Mucosa of descending colon (tissue), 3 donors: ENCODE measurements at regions not wholly inside any gene's neighbourhood (a gene's known extent, or its start where the extent isn't known, plus 50 kb on each side); places are given as distances from the start of the nearest gene placed in this dataset.

ENCODE experiments used
- ATAC-seq: fragments of 200-7000 bp; cut with Tn5 transposase; one replicate; pipeline ENCODE4 v1.9.1; 2020; ENCODE audit warnings: mild to moderate bottlenecking, moderate library complexity
- DNase-seq, 3 donors: peaks; one replicate each; pipeline ENCODE4 v3.0.0-alpha.2; 2020
- H3K36me3 ChIP-seq: fragments of 200-600 bp; one replicate; pipeline ENCODE4 v1.8.0; 2021; ENCODE audit warnings: low read depth, mild to moderate bottlenecking
- H3K4me1 ChIP-seq: fragments of 200-600 bp; one replicate; pipeline ENCODE4 v1.8.0; 2021; ENCODE audit warnings: low read depth, mild to moderate bottlenecking
- H3K4me3 ChIP-seq: fragments of 200-600 bp; one replicate; pipeline ENCODE4 v1.8.0; 2021; ENCODE audit warnings: mild to moderate bottlenecking
- H3K9me3 ChIP-seq: fragments of 200-600 bp; one replicate; pipeline ENCODE4 v1.8.0; 2021; ENCODE audit warnings: mild to moderate bottlenecking
- intact Hi-C, 2 donors: fragments of 100-400 bp; cut with DNase I in 1 of 2; cut with micrococcal nuclease in 1 of 2; formaldehyde crosslinking; loops; one replicate each; pipeline versions ENCODE4 v1.11.0 to v1.11.1; 2022; cut with DNase I, micrococcal nuclease
- TF ChIP-seq, protein P1 (sequence below): fragments of 200-600 bp; IDR thresholded peaks from one replicate; pipeline ENCODE4 v1.8.0; 2022; ENCODE audit warnings: antibody characterized with exemption, mild to moderate bottlenecking
- donor health status: DM: no; HTN: no; CAD: no; lungs with moderate emphysema.
- donor health status: DM: no; HTN: no; CAD: no.
- donor health status: DM: no; HTN: yes; CAD: no.

DNA sequence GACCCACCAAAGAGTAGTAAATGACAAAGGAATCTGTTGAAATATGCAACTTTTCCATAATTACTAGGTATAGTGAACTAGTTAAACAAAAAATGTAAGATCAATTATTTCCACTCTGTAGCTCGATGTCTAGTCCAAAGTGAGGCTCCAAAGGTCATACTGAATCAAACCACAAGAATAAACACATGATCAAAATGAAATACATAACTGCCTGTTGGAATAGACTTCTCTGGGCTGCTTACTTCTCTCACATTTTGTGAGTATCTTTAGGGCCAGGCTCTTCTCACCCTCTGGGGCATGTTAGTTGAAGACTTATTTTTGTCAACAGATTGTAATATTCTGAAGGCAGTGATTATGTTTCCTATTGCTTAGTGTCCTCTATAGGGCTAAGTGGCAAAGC is 103.7 kb upstream of the TMEM170B start:
- DNase-seq (no peak), ATAC-seq (peak; percentile 61)
- Histone ChIP-seq H3K4me3 (no peak overlapping the region), H3K4me1 (peaks cover 23% of the 10 kb centered on the region), H3K36me3 (no peaks in the 10 kb centered on the region), H3K9me3 (no peaks in the 10 kb centered on the region)
- TF ChIP-seq, protein P1, sequence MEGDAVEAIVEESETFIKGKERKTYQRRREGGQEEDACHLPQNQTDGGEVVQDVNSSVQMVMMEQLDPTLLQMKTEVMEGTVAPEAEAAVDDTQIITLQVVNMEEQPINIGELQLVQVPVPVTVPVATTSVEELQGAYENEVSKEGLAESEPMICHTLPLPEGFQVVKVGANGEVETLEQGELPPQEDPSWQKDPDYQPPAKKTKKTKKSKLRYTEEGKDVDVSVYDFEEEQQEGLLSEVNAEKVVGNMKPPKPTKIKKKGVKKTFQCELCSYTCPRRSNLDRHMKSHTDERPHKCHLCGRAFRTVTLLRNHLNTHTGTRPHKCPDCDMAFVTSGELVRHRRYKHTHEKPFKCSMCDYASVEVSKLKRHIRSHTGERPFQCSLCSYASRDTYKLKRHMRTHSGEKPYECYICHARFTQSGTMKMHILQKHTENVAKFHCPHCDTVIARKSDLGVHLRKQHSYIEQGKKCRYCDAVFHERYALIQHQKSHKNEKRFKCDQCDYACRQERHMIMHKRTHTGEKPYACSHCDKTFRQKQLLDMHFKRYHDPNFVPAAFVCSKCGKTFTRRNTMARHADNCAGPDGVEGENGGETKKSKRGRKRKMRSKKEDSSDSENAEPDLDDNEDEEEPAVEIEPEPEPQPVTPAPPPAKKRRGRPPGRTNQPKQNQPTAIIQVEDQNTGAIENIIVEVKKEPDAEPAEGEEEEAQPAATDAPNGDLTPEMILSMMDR: no peak
- intact Hi-C loops: no loop called here

GRCh38 chr6:11432713-11433450 is 104.7 kb upstream of the TMEM170B start:
- H3K4me3 ChIP-seq: no peak overlapping the region
- intact Hi-C loops: no loop called here
- H3K9me3 ChIP-seq: no peaks in the 10 kb centered on the region

GRCh38 chr6:11432091-11432490 is 105.5 kb upstream of the TMEM170B start:
- intact Hi-C loops: no loop called here
- H3K9me3 ChIP-seq: no peaks in the 10 kb centered on the region
- H3K4me1 ChIP-seq: peaks cover 32% of the 10 kb centered on the region
- ATAC-seq (no peak), DNase-seq (no peak)
- no peak overlapping the region for H3K4me3 ChIP-seq
- H3K36me3 ChIP-seq: no peaks in the 10 kb centered on the region
- TF ChIP-seq, protein P1: no peak

More at GRCh38 chr6:11432713-11433450, 104.7 kb upstream of the TMEM170B start:
- ATAC-seq: no peak
- no peak for DNase-seq
- TF ChIP-seq, protein P1: no peak
- Histone ChIP-seq H3K4me1 (peaks cover 32% of the 10 kb centered on the region), H3K36me3 (no peaks in the 10 kb centered on the region)

DNA sequence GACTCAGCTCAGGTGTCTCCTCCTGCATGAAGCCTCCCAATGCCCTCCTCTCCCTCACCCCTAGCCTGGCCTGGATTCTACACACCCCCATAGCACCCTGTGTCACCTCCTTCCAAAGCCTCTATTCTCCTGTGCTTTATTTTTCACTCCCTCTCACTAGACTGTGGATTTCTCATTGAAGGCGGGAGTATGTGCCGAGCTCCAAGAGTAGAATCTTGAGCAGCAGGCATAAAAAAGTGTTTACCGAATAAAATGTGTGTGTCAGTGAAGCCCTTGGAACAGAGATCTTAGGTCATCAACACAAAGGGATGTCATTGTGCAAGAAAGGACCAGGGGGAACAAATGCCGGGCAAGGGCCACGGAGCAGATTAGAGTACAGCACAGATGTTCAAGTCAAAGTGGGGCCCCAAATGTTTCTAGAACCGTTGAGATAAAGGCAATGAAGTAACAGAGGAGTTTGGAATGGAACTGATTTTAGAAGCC is 106.1 kb upstream of the TMEM170B start:
- no peak for DNase-seq
- intact Hi-C loops: no loop called here
- ATAC-seq: no peak
- no peaks in the 10 kb centered on the region for H3K36me3 ChIP-seq
- no peaks in the 10 kb centered on the region for H3K9me3 ChIP-seq
- H3K4me3 ChIP-seq: no peak overlapping the region
- H3K4me1 ChIP-seq: peaks cover 32% of the 10 kb centered on the region
- TF ChIP-seq, protein P1: no peak

DNA sequence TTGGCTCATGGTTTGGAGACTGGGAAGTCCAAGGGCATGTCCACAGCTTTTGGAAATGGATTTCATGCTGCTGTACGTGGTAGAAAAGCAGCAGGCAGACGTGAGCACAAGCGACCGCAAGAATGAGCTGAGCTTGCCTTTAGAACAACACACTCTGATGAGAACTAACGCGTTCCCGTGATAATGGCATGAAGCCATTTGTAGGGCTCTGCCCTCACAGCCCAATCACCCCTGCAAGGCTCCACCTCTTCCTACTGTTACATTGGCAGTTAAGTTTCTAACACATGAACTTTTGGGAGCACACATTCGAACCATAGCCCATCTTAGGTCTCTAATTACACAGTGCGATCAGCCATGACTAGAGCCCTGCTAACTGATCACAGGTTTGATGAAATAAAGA is 107.5 kb upstream of the TMEM170B start:
- no peaks in the 10 kb centered on the region for H3K36me3 ChIP-seq
- DNase-seq (no peak), ATAC-seq (no peak)
- intact Hi-C loops: no loop called here
- peaks cover 30% of the 10 kb centered on the region for H3K4me1 ChIP-seq
- H3K4me3 ChIP-seq: no peak overlapping the region
- TF ChIP-seq, protein P1: no peak
- H3K9me3 ChIP-seq: no peaks in the 10 kb centered on the region
